ENCODE measurements at regions not wholly inside any gene's neighbourhood (a gene's known extent, or its start where the extent isn't known, plus 50 kb on each side); places are given as distances from the start of the nearest gene placed in this dataset.
"Not testable (repeated sequence)": the region's sequence is repeated elsewhere in the genome, so short reads cannot be mapped to it uniquely, and the experiment has no call there.

DNA sequence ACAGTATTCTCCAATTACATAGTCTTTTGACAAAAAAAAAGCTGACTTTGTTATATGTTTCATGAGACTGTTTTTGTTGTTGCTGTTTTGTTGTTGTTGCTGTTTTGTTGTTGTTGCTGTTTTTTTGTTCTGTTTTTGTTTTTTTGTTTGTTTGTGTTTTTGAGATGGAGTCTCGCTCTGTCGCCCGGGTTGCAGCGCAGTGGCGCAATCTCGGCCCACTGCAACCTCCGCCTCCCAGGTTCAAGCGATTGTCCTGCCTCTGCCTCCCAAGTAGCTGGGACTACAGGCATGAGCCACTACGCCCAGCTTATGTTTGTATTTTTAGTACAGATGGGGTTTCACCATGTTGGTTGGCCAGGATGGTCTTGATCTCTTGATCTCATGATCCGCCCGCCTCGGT lies 182.8 kb upstream of the NOL4 start:
- not testable (repeated sequence) for H3K36me3 ChIP-seq (replicated peaks in 1 of 2; ENCODE audit: control insufficient read depth in 2 of 2, insufficient read depth in 2 of 2, low read length in 2 of 2); H4K91ac ChIP-seq (ENCODE audit: low read depth, low read length, poor library complexity); H3K9ac ChIP-seq (ENCODE audit: low read depth, low read length, poor library complexity); H3K4me3 ChIP-seq (ENCODE audit: low read length in 2 of 2); H2AFZ ChIP-seq (ENCODE audit: low read length); DNase-seq (ENCODE audit: low spot score); H3K9me3 ChIP-seq (replicated peaks in 1 of 2; ENCODE audit: control insufficient read depth in 2 of 2, insufficient read depth in 1 of 2, low read depth in 1 of 2, low read length in 2 of 2); H3K14ac ChIP-seq (ENCODE audit: low read length); H3K4me1 ChIP-seq (ENCODE audit: control insufficient read depth in 2 of 2, insufficient read depth in 1 of 2, low read depth in 1 of 2, low read length in 2 of 2); H3K79me1 ChIP-seq (ENCODE audit: low read depth, low read length); H3K18ac ChIP-seq (ENCODE audit: low read length); H2BK5ac ChIP-seq (ENCODE audit: low read length); H2BK12ac ChIP-seq (ENCODE audit: low read length); H3K4ac ChIP-seq (ENCODE audit: low read length); H2BK120ac ChIP-seq (ENCODE audit: low read depth, low read length); H3K23ac ChIP-seq (ENCODE audit: low read depth, low read length, poor library complexity); H2BK15ac ChIP-seq (ENCODE audit: low read length); H3K4me2 ChIP-seq (ENCODE audit: insufficient read depth, low read length, poor library complexity, severe bottlenecking); H4K8ac ChIP-seq (ENCODE audit: low read depth, low read length); H3K27me3 ChIP-seq (ENCODE audit: control insufficient read depth in 3 of 3, insufficient read depth in 3 of 3, low read depth in 1 of 3, low read length in 3 of 3); H2AK5ac ChIP-seq (ENCODE audit: low read depth, low read length); H3K27ac ChIP-seq (replicated peaks; ENCODE audit: low read length)
- WGBS, 2 donors (ENCODE audit: extremely low coverage in 2 of 2, insufficient read length in 2 of 2, insufficient replicate concordance in 1 of 2) = no CpG with 5 or more reads among the region's 12 CpGs

DNA sequence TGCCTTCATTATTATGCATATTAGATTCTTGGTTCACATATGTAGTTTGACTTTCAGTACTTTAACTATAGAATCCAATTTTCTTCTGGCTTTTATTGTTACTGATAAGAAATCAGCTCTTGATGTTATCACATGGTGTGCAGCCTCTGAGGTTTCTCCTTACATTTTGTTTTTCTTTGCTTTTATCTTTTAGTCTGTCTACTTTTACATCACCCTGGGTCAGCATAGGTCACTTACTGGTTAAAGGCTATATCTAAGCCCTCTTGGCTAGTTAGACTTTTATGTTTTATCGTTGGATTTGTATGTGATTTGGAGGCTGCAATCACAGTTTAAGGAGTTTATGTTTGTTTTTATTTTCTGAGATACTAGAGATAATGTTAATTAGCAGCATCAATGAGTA lies 187.2 kb upstream of the NOL4 start:
- Histone ChIP-seq H2AK5ac (ENCODE audit: low read depth, low read length) (no peak overlapping the region), H3K27ac (replicated peaks; ENCODE audit: low read length) (no peak overlapping the region), H3K18ac (ENCODE audit: low read length) (no peak overlapping the region), H3K14ac (ENCODE audit: low read length) (no peak overlapping the region), H3K4me2 (ENCODE audit: insufficient read depth, low read length, poor library complexity, severe bottlenecking) (no peak overlapping the region), H3K4ac (ENCODE audit: low read length) (no peak overlapping the region), H3K9me3 (replicated peaks in 1 of 2; ENCODE audit: control insufficient read depth in 2 of 2, insufficient read depth in 1 of 2, low read depth in 1 of 2, low read length in 2 of 2) (no peaks in the 10 kb centered on the region), H3K23ac (ENCODE audit: low read depth, low read length, poor library complexity) (no peak overlapping the region), H3K27me3 (ENCODE audit: control insufficient read depth in 3 of 3, insufficient read depth in 3 of 3, low read depth in 1 of 3, low read length in 3 of 3) (no peaks in the 10 kb centered on the region), H3K79me1 (ENCODE audit: low read depth, low read length) (no peaks in the 10 kb centered on the region), H2BK5ac (ENCODE audit: low read length) (no peak overlapping the region), H2BK15ac (ENCODE audit: low read length) (no peak overlapping the region), H3K4me3 (ENCODE audit: low read length in 2 of 2) (no peak overlapping the region), H4K91ac (ENCODE audit: low read depth, low read length, poor library complexity) (no peak overlapping the region), H2BK12ac (ENCODE audit: low read length) (no peak overlapping the region), H4K8ac (ENCODE audit: low read depth, low read length) (no peak overlapping the region), H3K4me1 (ENCODE audit: control insufficient read depth in 2 of 2, insufficient read depth in 1 of 2, low read depth in 1 of 2, low read length in 2 of 2) (no peaks in the 10 kb centered on the region), H3K9ac (ENCODE audit: low read depth, low read length, poor library complexity) (no peak overlapping the region), H2AFZ (ENCODE audit: low read length) (no peak overlapping the region), H3K36me3 (replicated peaks in 1 of 2; ENCODE audit: control insufficient read depth in 2 of 2, insufficient read depth in 2 of 2, low read length in 2 of 2) (no peaks in the 10 kb centered on the region), H2BK120ac (ENCODE audit: low read depth, low read length) (no peak overlapping the region)
- no CpG with 5 or more reads among the region's 1 CpG for WGBS, 2 donors (ENCODE audit: extremely low coverage in 2 of 2, insufficient read length in 2 of 2, insufficient replicate concordance in 1 of 2)
- no peak for DNase-seq (ENCODE audit: low spot score)

GRCh38 chr18:34431042-34431441 lies 206.3 kb upstream of the NOL4 start:
- H2BK15ac ChIP-seq (ENCODE audit: low read length) = no peak overlapping the region
- no CpG with 5 or more reads among the region's 4 CpGs for WGBS, 2 donors (ENCODE audit: extremely low coverage in 2 of 2, insufficient read length in 2 of 2, insufficient replicate concordance in 1 of 2)
- H3K27ac ChIP-seq (replicated peaks; ENCODE audit: low read length) = no peak overlapping the region
- no peak overlapping the region for H4K91ac ChIP-seq (ENCODE audit: low read depth, low read length, poor library complexity)
- H3K4ac ChIP-seq (ENCODE audit: low read length) = no peak overlapping the region
- no peak for DNase-seq (ENCODE audit: low spot score)
- no peak overlapping the region for H2BK120ac ChIP-seq (ENCODE audit: low read depth, low read length)
- no peak overlapping the region for H2BK12ac ChIP-seq (ENCODE audit: low read length)
- H3K27me3 ChIP-seq (ENCODE audit: control insufficient read depth in 3 of 3, insufficient read depth in 3 of 3, low read depth in 1 of 3, low read length in 3 of 3) = no peaks in the 10 kb centered on the region
- no peaks in the 10 kb centered on the region for H3K4me1 ChIP-seq (ENCODE audit: control insufficient read depth in 2 of 2, insufficient read depth in 1 of 2, low read depth in 1 of 2, low read length in 2 of 2)
- H2BK5ac ChIP-seq (ENCODE audit: low read length) = no peak overlapping the region
- H3K79me1 ChIP-seq (ENCODE audit: low read depth, low read length) = no peaks in the 10 kb centered on the region
- no peak overlapping the region for H4K8ac ChIP-seq (ENCODE audit: low read depth, low read length)
- no peak overlapping the region for H3K4me2 ChIP-seq (ENCODE audit: insufficient read depth, low read length, poor library complexity, severe bottlenecking)
- H3K23ac ChIP-seq (ENCODE audit: low read depth, low read length, poor library complexity) = no peak overlapping the region
- H2AFZ ChIP-seq (ENCODE audit: low read length) = no peak overlapping the region
- no peak overlapping the region for H2AK5ac ChIP-seq (ENCODE audit: low read depth, low read length)
- no peak overlapping the region for H3K9ac ChIP-seq (ENCODE audit: low read depth, low read length, poor library complexity)
- no peak overlapping the region for H3K4me3 ChIP-seq (ENCODE audit: low read length in 2 of 2)
- H3K9me3 ChIP-seq (replicated peaks in 1 of 2; ENCODE audit: control insufficient read depth in 2 of 2, insufficient read depth in 1 of 2, low read depth in 1 of 2, low read length in 2 of 2) = no peaks in the 10 kb centered on the region
- no peak overlapping the region for H3K18ac ChIP-seq (ENCODE audit: low read length)
- no peaks in the 10 kb centered on the region for H3K36me3 ChIP-seq (replicated peaks in 1 of 2; ENCODE audit: control insufficient read depth in 2 of 2, insufficient read depth in 2 of 2, low read length in 2 of 2)
- H3K14ac ChIP-seq (ENCODE audit: low read length) = no peak overlapping the region

DNA sequence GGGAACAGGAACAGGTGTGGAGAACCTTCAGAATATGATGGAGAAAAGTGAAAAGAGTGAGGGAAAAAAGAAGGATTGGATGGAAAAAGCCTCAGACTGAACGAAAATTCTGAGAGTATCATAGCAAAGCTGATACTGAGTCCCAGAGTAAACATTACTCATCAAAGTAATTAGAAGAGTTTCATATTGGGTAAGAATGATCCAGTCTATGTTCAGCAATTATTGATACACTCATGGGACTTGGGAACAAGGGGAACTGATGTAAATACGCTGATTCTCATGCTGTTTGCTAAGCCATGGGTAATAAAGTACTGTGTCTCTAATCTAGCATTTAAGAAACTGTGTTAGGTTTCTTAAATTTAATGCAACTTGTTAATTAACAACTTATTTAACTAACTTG lies 219.9 kb upstream of the NOL4 start:
- no peak overlapping the region for H3K4me2 ChIP-seq (ENCODE audit: insufficient read depth, low read length, poor library complexity, severe bottlenecking)
- no peak overlapping the region for H2AFZ ChIP-seq (ENCODE audit: low read length)
- no peak overlapping the region for H4K8ac ChIP-seq (ENCODE audit: low read depth, low read length)
- no CpG with 5 or more reads among the region's 2 CpGs for WGBS, 2 donors (ENCODE audit: extremely low coverage in 2 of 2, insufficient read length in 2 of 2, insufficient replicate concordance in 1 of 2)
- no peaks in the 10 kb centered on the region for H3K79me1 ChIP-seq (ENCODE audit: low read depth, low read length)
- no peaks in the 10 kb centered on the region for H3K27me3 ChIP-seq (ENCODE audit: control insufficient read depth in 3 of 3, insufficient read depth in 3 of 3, low read depth in 1 of 3, low read length in 3 of 3)
- no peak overlapping the region for H3K23ac ChIP-seq (ENCODE audit: low read depth, low read length, poor library complexity)
- no peaks in the 10 kb centered on the region for H3K4me1 ChIP-seq (ENCODE audit: control insufficient read depth in 2 of 2, insufficient read depth in 1 of 2, low read depth in 1 of 2, low read length in 2 of 2)
- no peak overlapping the region for H3K4me3 ChIP-seq (ENCODE audit: low read length in 2 of 2)
- no peak overlapping the region for H3K18ac ChIP-seq (ENCODE audit: low read length)
- no peak overlapping the region for H2AK5ac ChIP-seq (ENCODE audit: low read depth, low read length)
- DNase-seq (ENCODE audit: low spot score) = no peak
- H3K36me3 ChIP-seq (replicated peaks in 1 of 2; ENCODE audit: control insufficient read depth in 2 of 2, insufficient read depth in 2 of 2, low read length in 2 of 2) = no peaks in the 10 kb centered on the region
- H2BK15ac ChIP-seq (ENCODE audit: low read length) = no peak overlapping the region
- H4K91ac ChIP-seq (ENCODE audit: low read depth, low read length, poor library complexity) = no peak overlapping the region
- no peaks in the 10 kb centered on the region for H3K9me3 ChIP-seq (replicated peaks in 1 of 2; ENCODE audit: control insufficient read depth in 2 of 2, insufficient read depth in 1 of 2, low read depth in 1 of 2, low read length in 2 of 2)
- no peak overlapping the region for H3K4ac ChIP-seq (ENCODE audit: low read length)
- no peak overlapping the region for H2BK5ac ChIP-seq (ENCODE audit: low read length)
- H3K9ac ChIP-seq (ENCODE audit: low read depth, low read length, poor library complexity) = no peak overlapping the region
- H3K27ac ChIP-seq (replicated peaks; ENCODE audit: low read length) = no peak overlapping the region
- no peak overlapping the region for H2BK12ac ChIP-seq (ENCODE audit: low read length)
- H3K14ac ChIP-seq (ENCODE audit: low read length) = no peak overlapping the region
- no peak overlapping the region for H2BK120ac ChIP-seq (ENCODE audit: low read depth, low read length)

All from neuronal stem cell (in vitro differentiated cells).